ENCODE measurements at regions not wholly inside any gene's neighbourhood (a gene's known extent, or its start where the extent isn't known, plus 50 kb on each side); places are given as distances from the start of the nearest gene placed in this dataset.

DNA sequence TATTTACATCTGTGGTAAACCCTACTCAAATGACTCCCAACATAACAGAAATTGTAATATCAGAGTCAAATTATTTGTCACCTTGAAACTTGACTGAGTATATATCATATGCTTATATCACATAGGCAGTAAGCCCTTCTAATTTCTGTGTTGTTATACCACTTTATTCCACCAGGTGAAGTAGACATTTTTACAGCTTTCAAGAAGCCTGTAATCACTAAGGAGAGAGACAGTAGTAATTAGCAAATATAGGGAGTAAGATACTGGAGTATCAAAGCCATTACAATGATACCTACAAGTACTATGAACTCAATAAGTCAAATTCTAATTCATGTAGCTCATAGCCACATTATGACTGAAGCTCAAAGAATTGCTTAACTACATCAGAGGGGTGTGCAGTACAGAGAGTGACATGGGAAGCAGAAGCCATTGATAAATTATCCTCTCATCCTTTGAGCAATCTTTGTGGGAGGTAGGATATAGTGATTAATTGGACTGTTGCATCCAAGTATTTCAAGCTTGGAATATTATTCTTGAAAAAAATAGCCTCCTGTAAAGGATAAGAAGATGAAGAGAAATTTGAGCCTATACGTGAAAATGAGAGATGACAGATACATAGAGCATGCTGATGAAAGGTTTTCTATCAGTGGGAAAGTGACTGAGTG is 1005.9 kb downstream of the ZPLD1 start:
- TF ChIP-seq, protein P1, sequence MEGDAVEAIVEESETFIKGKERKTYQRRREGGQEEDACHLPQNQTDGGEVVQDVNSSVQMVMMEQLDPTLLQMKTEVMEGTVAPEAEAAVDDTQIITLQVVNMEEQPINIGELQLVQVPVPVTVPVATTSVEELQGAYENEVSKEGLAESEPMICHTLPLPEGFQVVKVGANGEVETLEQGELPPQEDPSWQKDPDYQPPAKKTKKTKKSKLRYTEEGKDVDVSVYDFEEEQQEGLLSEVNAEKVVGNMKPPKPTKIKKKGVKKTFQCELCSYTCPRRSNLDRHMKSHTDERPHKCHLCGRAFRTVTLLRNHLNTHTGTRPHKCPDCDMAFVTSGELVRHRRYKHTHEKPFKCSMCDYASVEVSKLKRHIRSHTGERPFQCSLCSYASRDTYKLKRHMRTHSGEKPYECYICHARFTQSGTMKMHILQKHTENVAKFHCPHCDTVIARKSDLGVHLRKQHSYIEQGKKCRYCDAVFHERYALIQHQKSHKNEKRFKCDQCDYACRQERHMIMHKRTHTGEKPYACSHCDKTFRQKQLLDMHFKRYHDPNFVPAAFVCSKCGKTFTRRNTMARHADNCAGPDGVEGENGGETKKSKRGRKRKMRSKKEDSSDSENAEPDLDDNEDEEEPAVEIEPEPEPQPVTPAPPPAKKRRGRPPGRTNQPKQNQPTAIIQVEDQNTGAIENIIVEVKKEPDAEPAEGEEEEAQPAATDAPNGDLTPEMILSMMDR (IDR thresholded peaks at IDR 0.05) = no peak
- TF ChIP-seq EP300 (IDR thresholded peaks at IDR 0.05) (no peak), POLR2AphosphoS5 (IDR thresholded peaks at IDR 0.05) (no peak)

Data from sigmoid colon (tissue), 4 donors.